LNCaP clone FGC (cell line): ENCODE measurements at regions not wholly inside any gene's neighbourhood (a gene's known extent, or its start where the extent isn't known, plus 50 kb on each side); places are given as distances from the start of the nearest gene placed in this dataset.
"Not testable (repeated sequence)": the region's sequence is repeated elsewhere in the genome, so short reads cannot be mapped to it uniquely, and the experiment has no call there.

Source experiments
- DNase-seq: peaks from one replicate; pipeline ENCODE4 v3.0.0-alpha.2; 2011; ENCODE audit warnings: low read depth
- H3K4me3 ChIP-seq: 2 replicates; pipeline ENCODE4 v1.5.1; 2011; ENCODE audit warnings: mild to moderate bottlenecking, low read depth, low read length, control low read depth
- TF ChIP-seq, protein P1 (sequence below): IDR thresholded peaks from 2 replicates; pipeline ENCODE4 v1.5.1; 2012; ENCODE audit warnings: mild to moderate bottlenecking; ENCODE audit not compliant: control insufficient read depth, insufficient read depth; ENCODE audit errors: extremely low read depth

DNA sequence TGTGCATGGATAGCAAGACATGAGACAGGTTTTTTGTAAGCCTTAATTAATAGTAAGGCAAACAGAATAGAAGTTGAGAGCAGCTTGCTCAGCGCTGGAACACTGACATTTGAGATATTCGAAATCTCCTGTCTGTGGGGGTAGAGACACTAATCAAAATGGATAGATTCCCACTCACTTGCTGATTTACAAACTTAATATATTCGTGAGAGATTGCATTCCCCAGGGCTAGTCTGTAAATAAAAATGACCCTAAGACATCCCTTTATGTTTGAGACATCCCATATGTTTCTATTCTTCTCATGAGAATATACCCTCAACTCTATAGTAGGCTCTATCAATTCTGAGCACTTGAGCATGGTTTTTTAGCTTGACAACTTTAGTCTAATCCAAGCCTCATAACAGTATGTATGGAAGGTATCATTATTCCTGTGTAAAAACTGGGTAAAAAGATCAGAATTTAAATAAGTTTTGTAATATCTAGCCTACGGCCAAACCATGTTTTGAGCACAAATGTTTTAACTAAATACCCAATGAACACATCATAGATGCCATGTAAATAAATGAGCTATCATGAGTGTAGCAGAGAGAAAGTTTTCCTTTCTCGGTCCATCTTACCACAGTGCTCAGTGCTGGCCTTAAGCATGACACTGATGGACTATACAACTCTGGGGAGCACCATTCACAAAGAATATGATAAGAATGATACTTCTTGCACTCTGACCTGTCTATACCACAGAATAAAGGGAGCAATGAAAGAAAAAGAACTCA, 609.2 kb downstream of the PSAT1 start:
- DNase-seq: no peak
- TF ChIP-seq, protein P1, sequence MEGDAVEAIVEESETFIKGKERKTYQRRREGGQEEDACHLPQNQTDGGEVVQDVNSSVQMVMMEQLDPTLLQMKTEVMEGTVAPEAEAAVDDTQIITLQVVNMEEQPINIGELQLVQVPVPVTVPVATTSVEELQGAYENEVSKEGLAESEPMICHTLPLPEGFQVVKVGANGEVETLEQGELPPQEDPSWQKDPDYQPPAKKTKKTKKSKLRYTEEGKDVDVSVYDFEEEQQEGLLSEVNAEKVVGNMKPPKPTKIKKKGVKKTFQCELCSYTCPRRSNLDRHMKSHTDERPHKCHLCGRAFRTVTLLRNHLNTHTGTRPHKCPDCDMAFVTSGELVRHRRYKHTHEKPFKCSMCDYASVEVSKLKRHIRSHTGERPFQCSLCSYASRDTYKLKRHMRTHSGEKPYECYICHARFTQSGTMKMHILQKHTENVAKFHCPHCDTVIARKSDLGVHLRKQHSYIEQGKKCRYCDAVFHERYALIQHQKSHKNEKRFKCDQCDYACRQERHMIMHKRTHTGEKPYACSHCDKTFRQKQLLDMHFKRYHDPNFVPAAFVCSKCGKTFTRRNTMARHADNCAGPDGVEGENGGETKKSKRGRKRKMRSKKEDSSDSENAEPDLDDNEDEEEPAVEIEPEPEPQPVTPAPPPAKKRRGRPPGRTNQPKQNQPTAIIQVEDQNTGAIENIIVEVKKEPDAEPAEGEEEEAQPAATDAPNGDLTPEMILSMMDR: no peak

DNA sequence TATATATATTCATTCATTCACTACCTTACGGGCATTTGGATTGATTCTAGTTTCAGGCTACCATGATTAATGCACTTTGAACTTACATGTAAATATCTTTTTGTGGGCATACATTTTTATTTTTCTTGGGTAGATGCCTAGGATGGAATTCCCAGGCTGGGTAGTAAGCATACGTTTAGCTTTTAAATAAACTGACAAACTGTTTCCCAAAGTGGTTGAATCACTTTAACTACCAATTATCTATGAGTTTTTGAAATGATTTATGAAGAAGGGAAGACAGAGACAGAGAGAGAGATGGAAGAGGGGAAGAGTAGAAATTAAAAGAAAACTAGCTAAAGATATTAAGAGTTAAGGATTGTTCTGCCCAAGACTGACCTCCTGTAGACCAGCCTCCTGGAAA, 612.6 kb downstream of the PSAT1 start:
- H3K4me3 ChIP-seq: no peak overlapping the region
- no peak for DNase-seq
- TF ChIP-seq, protein P1: no peak

More for the DNA sequence above, 609.2 kb downstream of the PSAT1 start:
- H3K4me3 ChIP-seq: no peak overlapping the region

DNA sequence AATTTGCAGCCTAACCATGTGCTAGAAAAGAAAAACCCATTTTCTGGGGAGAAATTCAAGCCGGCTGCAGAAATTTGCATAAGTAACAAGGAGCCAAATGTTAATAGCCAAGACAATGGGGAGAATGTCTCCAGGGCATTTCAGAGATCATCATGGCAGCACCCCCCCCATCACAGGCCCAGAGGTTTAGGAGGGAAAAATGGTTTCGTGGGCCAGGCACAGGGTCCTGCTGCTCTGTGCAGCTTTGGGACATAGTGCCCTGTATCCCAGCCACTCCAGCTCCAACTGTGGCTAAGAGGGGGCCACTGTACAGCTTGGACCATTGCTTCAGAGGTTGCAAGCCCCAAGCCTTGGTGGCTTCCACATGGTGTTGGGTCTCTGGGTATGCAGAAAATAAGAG, 620.0 kb downstream of the PSAT1 start:
- DNase-seq, H3K4me3 ChIP-seq: not testable (repeated sequence)

DNA sequence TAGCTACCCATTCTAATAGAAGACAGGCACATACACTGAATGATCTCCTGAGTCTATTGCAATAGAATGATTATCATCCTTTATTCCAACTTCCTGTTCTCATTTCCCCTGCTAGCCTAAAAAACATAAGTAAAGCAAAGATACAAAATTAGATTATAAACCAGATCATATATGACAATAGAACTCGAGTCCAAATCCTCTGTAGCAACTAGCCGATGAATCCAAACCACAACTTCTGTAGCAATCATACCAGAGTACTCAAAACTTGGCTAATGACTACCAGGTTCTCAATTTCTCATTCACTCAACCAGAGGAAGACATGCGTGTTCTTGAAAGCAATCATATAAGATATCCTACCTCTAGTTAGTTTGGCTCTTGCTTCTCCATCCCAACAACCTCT, 622.1 kb downstream of the PSAT1 start:
- DNase-seq: no peak
- H3K4me3 ChIP-seq: no peak overlapping the region
- TF ChIP-seq, protein P1: no peak

DNA sequence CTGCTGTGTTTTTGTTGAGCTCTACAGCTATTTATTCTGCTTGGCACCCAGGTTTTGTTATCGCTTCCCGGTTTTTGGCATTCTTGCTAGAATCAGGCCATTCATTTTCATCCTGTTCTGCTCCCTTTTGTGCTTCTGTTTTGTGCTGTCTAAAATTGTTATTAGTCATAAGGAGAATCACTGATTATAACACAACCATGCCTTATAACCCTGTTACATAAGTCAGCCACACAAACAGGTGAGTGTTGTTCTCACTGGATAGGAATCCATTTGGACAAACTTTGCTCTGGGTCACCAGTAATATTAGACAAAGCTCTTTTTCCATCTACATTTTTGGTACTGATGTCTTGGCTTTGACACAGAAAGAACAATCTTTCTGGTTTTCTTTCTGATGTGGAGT, 622.8 kb downstream of the PSAT1 start:
- TF ChIP-seq, protein P1: no peak
- no peak overlapping the region for H3K4me3 ChIP-seq
- DNase-seq: no peak

DNA sequence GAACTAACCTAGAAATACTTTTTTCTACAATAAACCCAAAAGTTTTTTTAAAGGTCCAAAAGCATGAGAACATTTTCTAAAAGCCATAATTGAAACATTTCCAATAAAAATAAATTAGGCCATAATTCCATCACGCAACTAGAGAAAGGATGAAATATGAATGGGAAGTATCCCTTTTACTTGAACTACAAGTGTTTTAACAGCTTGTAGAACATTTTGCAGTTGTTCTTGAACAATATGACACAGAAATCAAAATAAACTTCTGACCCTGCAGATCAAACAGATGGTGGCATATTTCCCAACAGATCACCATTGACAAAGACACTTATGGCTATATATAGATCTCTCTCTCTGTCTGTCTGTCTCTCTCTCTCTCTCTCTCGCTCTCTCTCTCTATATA, 624.4 kb downstream of the PSAT1 start:
- TF ChIP-seq, protein P1: no peak
- no peak for DNase-seq
- H3K4me3 ChIP-seq: no peak overlapping the region

DNA sequence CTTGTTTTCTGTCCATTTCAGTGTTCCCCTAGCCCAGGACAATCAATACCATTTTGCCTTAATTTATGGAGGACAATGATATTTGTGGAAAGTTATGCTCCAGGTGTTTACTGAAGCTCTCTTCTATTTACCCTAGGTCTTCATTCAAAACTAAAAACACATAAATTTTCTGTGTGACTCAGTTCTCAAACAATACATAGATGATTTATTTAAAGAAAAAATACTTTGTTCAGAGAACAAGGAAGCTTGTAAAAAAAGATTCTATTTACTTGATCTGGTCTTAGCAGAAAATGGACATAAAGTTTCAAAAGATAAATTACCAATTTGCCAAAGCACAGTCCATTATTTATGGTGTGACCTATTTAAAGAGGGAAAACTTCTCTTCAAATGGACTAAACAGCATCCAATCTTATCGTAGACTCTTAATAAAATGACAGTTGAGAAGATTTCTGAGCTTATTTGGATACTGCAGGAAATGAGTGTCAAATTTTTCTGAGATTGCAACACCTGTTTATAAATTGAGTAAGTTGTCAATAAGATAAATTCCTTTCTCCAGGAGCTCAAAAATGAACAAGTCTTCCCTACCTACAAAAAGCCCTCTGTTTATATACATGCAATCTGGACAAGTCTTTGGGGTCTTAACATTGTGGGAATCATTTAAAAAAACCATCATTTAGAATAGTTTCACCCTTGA, 627.2 kb downstream of the PSAT1 start:
- DNase-seq: no peak
- TF ChIP-seq, protein P1: no peak
- no peak overlapping the region for H3K4me3 ChIP-seq
